ENCODE measurements at regions not wholly inside any gene's neighbourhood (a gene's known extent, or its start where the extent isn't known, plus 50 kb on each side); places are given as distances from the start of the nearest gene placed in this dataset.

DNA sequence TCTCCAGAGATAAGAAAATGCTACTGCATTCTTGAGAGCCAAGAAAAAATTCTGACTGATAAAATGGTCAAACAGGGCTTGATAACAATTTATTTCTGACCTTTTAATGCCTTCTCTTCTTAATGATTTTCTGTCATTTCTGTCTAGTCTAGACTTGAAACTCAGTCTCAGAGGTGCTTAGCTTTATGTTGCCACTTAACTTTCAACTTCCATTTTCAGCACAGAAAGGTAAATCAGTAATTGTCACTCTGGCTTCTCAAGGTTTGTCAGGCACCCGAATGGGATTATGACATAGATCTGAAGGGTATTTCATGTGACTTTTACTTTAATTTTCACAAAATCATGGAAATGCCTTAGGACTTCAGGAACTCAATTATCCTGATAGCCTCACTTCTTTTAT, 155.4 kb upstream of the GBE1 start:
- no peak overlapping the region for H2AFZ ChIP-seq (ENCODE audit: control insufficient read depth, low read length)
- H3K9me1 ChIP-seq (ENCODE audit: control insufficient read depth, extremely low read depth, insufficient read depth, low read length): no peaks in the 10 kb centered on the region
- H3K36me3 ChIP-seq (ENCODE audit: control insufficient read depth in 2 of 2, extremely low read depth in 1 of 2, insufficient read depth in 2 of 2, low read length in 2 of 2): no peaks in the 10 kb centered on the region
- no peaks in the 10 kb centered on the region for H4K20me1 ChIP-seq (ENCODE audit: control insufficient read depth, extremely low read depth, insufficient read depth, low read length)
- no peak overlapping the region for H3K9ac ChIP-seq (ENCODE audit: control insufficient read depth, extremely low read depth, insufficient read depth, low read length)
- H3K4me1 ChIP-seq (ENCODE audit: control insufficient read depth, extremely low read depth, insufficient read depth, low read length): no peaks in the 10 kb centered on the region
- FAIRE-seq: no peak
- H3K4me2 ChIP-seq (ENCODE audit: control insufficient read depth, extremely low read depth, insufficient read depth, low read depth, low read length): no peak overlapping the region
- TF ChIP-seq, protein P1, sequence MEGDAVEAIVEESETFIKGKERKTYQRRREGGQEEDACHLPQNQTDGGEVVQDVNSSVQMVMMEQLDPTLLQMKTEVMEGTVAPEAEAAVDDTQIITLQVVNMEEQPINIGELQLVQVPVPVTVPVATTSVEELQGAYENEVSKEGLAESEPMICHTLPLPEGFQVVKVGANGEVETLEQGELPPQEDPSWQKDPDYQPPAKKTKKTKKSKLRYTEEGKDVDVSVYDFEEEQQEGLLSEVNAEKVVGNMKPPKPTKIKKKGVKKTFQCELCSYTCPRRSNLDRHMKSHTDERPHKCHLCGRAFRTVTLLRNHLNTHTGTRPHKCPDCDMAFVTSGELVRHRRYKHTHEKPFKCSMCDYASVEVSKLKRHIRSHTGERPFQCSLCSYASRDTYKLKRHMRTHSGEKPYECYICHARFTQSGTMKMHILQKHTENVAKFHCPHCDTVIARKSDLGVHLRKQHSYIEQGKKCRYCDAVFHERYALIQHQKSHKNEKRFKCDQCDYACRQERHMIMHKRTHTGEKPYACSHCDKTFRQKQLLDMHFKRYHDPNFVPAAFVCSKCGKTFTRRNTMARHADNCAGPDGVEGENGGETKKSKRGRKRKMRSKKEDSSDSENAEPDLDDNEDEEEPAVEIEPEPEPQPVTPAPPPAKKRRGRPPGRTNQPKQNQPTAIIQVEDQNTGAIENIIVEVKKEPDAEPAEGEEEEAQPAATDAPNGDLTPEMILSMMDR (optimal IDR thresholded peaks at IDR 0.05 in 1 of 3, IDR thresholded peaks at IDR 0.05 in 1 of 3, conservative IDR thresholded peaks at IDR 0.05 in 1 of 3; ENCODE audit: extremely low read depth in 1 of 3, insufficient read depth in 2 of 3, low read length in 3 of 3): no peak
- TF ChIP-seq EZH2 (IDR thresholded peaks at IDR 0.05; ENCODE audit: low read length): no peak
- no peaks in the 10 kb centered on the region for H3K9me3 ChIP-seq (ENCODE audit: control insufficient read depth, low read depth, low read length)
- H3K4me3 ChIP-seq (ENCODE audit: control insufficient read depth in 2 of 3, extremely low read depth in 1 of 3, insufficient read depth in 2 of 3, low read depth in 1 of 3, low read length in 3 of 3): no peak overlapping the region
- dilution Hi-C loops (cut with MboI; ENCODE audit: extremely low pct_ligation_motif_present, low sequenced_read_pairs): no loop called here
- H3K27me3 ChIP-seq (ENCODE audit: control insufficient read depth, extremely low read depth, insufficient read depth, low read length): no peaks in the 10 kb centered on the region
- no peaks in the 10 kb centered on the region for H3K79me2 ChIP-seq (ENCODE audit: control insufficient read depth, insufficient read depth, low read length)
- no peak for DNase-seq (ENCODE audit: low read depth, low spot score)
- no peak overlapping the region for H3K27ac ChIP-seq (ENCODE audit: control insufficient read depth, insufficient read depth, low read length)

GRCh38 chr3:81913886-81914663, 152.6 kb upstream of the GBE1 start:
- no peak overlapping the region for H3K9ac ChIP-seq (ENCODE audit: control insufficient read depth, extremely low read depth, insufficient read depth, low read length)
- no peak overlapping the region for H3K27ac ChIP-seq (ENCODE audit: control insufficient read depth, insufficient read depth, low read length)
- H3K27me3 ChIP-seq (ENCODE audit: control insufficient read depth, extremely low read depth, insufficient read depth, low read length): no peaks in the 10 kb centered on the region
- DNase-seq (ENCODE audit: low read depth, low spot score) (no peak), FAIRE-seq (no peak)
- H3K4me1 ChIP-seq (ENCODE audit: control insufficient read depth, extremely low read depth, insufficient read depth, low read length): no peaks in the 10 kb centered on the region
- H3K9me1 ChIP-seq (ENCODE audit: control insufficient read depth, extremely low read depth, insufficient read depth, low read length): no peaks in the 10 kb centered on the region
- H3K79me2 ChIP-seq (ENCODE audit: control insufficient read depth, insufficient read depth, low read length): no peaks in the 10 kb centered on the region
- no peak overlapping the region for H2AFZ ChIP-seq (ENCODE audit: control insufficient read depth, low read length)
- H3K4me3 ChIP-seq (ENCODE audit: control insufficient read depth in 2 of 3, extremely low read depth in 1 of 3, insufficient read depth in 2 of 3, low read depth in 1 of 3, low read length in 3 of 3): no peak overlapping the region
- H3K36me3 ChIP-seq (ENCODE audit: control insufficient read depth in 2 of 2, extremely low read depth in 1 of 2, insufficient read depth in 2 of 2, low read length in 2 of 2): no peaks in the 10 kb centered on the region
- H3K9me3 ChIP-seq (ENCODE audit: control insufficient read depth, low read depth, low read length): no peaks in the 10 kb centered on the region
- dilution Hi-C loops (cut with MboI; ENCODE audit: extremely low pct_ligation_motif_present, low sequenced_read_pairs): no loop called here
- no peak overlapping the region for H3K4me2 ChIP-seq (ENCODE audit: control insufficient read depth, extremely low read depth, insufficient read depth, low read depth, low read length)
- TF ChIP-seq EZH2 (IDR thresholded peaks at IDR 0.05; ENCODE audit: low read length): no peak
- TF ChIP-seq, protein P1 (optimal IDR thresholded peaks at IDR 0.05 in 1 of 3, IDR thresholded peaks at IDR 0.05 in 1 of 3, conservative IDR thresholded peaks at IDR 0.05 in 1 of 3; ENCODE audit: extremely low read depth in 1 of 3, insufficient read depth in 2 of 3, low read length in 3 of 3): no peak
- H4K20me1 ChIP-seq (ENCODE audit: control insufficient read depth, extremely low read depth, insufficient read depth, low read length): no peaks in the 10 kb centered on the region

Data from keratinocyte (primary cell).